ENCODE measurements at regions not wholly inside any gene's neighbourhood (a gene's known extent, or its start where the extent isn't known, plus 50 kb on each side); places are given as distances from the start of the nearest gene placed in this dataset.

DNA sequence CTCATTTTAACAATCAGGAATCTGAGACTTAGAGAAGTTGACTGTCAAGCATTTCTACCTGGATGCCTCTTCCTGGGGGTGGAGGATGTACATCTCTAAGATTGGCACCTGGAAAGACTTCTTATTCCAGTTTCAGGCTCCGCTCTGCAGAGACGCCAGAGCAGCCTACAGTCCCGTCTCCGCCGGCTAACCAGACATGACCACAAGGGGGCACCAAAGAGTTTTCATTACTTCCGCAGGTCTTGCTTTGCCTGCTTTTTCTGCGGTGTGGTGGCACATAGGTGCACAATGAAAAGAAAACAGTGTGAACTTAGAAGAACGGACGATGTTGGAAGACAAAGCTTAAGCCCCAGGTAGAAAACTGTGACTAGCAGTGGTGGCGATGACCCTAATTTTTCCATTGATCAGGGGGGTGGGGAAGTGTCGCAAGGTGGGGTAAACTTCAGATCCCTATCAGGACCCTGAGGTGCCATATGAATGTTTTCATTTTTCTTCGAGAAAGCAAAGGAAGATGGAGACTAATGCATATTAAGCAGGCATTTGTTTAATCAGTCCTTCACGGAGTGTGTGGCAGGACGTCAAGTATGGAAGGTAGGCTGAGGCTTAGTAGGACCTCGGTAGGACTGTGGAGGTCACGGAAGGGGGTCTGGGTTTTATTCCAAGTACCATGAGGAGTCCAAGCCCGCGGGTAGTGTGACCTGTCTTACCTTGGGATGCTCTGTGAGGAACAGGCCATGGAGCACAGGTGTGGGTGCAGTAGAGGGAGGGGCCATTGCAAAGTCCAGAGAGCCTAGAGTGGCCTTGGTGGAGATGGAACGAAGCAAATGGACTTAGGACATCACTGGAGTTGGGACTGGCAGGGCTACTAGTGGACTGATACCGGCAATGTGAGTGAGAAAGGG lies 60.1 kb upstream of the SORCS3 start (continued):
- TF ChIP-seq, protein P1, sequence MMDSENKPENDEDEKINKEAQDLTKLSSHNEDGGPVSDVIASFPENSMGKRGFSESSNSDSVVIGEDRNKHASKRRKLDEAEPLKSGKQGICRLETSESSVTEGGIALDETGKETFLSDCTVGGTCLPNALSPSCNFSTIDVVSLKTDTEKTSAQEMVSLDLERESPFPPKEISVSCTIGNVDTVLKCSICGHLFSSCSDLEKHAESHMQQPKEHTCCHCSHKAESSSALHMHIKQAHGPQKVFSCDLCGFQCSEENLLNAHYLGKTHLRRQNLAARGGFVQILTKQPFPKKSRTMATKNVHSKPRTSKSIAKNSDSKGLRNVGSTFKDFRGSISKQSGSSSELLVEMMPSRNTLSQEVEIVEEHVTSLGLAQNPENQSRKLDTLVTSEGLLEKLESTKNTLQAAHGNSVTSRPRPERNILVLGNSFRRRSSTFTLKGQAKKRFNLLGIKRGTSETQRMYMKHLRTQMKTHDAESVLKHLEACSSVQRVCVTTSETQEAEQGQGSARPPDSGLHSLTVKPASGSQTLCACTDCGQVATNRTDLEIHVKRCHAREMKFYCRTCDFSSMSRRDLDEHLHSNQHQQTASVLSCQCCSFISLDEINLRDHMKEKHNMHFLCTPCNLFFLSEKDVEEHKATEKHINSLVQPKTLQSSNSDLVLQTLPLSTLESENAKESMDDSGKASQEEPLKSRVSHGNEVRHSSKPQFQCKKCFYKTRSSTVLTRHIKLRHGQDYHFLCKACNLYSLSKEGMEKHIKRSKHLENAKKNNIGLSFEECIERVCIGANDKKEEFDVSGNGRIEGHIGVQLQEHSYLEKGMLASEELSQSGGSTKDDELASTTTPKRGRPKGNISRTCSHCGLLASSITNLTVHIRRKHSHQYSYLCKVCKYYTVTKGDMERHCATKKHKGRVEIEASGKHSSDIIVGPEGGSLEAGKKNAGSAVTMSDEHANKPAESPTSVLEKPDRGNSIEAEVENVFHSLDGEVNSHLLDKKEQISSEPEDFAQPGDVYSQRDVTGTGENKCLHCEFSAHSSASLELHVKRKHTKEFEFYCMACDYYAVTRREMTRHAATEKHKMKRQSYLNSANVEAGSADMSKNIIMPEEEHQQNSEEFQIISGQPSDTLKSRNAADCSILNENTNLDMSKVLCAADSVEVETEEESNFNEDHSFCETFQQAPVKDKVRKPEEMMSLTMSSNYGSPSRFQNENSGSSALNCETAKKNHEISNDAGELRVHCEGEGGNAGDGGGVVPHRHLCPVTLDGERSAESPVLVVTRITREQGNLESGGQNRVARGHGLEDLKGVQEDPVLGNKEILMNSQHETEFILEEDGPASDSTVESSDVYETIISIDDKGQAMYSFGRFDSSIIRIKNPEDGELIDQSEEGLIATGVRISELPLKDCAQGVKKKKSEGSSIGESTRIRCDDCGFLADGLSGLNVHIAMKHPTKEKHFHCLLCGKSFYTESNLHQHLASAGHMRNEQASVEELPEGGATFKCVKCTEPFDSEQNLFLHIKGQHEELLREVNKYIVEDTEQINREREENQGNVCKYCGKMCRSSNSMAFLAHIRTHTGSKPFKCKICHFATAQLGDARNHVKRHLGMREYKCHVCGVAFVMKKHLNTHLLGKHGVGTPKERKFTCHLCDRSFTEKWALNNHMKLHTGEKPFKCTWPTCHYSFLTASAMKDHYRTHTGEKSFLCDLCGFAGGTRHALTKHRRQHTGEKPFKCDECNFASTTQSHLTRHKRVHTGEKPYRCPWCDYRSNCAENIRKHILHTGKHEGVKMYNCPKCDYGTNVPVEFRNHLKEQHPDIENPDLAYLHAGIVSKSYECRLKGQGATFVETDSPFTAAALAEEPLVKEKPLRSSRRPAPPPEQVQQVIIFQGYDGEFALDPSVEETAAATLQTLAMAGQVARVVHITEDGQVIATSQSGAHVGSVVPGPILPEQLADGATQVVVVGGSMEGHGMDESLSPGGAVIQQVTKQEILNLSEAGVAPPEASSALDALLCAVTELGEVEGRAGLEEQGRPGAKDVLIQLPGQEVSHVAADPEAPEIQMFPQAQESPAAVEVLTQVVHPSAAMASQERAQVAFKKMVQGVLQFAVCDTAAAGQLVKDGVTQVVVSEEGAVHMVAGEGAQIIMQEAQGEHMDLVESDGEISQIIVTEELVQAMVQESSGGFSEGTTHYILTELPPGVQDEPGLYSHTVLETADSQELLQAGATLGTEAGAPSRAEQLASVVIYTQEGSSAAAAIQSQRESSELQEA (IDR thresholded peaks at IDR 0.05; ENCODE audit: low read depth) = no peak
- TF ChIP-seq CEBPB (tag; IDR thresholded peaks at IDR 0.05) (peak; percentile 32; the same call in 1 of the 2 replicates), POU5F1 (IDR thresholded peaks at IDR 0.05; ENCODE audit: borderline replicate concordance, low read depth, low read length, partially characterized antibody) (no peak), NR3C1 (CRISPR knock-in tag; IDR thresholded peaks at IDR 0.05) (no peak), PPARD (CRISPR knock-in tag; IDR thresholded peaks at IDR 0.05) (no peak), ARID2 (IDR thresholded peaks at IDR 0.05) (0 out of 2 replicates have a peak, but pooled peaks have one; percentile 12)
- TF ChIP-seq, protein P2, sequence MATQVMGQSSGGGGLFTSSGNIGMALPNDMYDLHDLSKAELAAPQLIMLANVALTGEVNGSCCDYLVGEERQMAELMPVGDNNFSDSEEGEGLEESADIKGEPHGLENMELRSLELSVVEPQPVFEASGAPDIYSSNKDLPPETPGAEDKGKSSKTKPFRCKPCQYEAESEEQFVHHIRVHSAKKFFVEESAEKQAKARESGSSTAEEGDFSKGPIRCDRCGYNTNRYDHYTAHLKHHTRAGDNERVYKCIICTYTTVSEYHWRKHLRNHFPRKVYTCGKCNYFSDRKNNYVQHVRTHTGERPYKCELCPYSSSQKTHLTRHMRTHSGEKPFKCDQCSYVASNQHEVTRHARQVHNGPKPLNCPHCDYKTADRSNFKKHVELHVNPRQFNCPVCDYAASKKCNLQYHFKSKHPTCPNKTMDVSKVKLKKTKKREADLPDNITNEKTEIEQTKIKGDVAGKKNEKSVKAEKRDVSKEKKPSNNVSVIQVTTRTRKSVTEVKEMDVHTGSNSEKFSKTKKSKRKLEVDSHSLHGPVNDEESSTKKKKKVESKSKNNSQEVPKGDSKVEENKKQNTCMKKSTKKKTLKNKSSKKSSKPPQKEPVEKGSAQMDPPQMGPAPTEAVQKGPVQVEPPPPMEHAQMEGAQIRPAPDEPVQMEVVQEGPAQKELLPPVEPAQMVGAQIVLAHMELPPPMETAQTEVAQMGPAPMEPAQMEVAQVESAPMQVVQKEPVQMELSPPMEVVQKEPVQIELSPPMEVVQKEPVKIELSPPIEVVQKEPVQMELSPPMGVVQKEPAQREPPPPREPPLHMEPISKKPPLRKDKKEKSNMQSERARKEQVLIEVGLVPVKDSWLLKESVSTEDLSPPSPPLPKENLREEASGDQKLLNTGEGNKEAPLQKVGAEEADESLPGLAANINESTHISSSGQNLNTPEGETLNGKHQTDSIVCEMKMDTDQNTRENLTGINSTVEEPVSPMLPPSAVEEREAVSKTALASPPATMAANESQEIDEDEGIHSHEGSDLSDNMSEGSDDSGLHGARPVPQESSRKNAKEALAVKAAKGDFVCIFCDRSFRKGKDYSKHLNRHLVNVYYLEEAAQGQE (IDR thresholded peaks at IDR 0.05; ENCODE audit: borderline replicate concordance) = peak; percentile 18; the same call in 1 of the 2 replicates
- TF ChIP-seq, protein P2 (CRISPR knock-in tag; IDR thresholded peaks at IDR 0.05; ENCODE audit: low read depth) = no peak
- TF ChIP-seq, protein P3, sequence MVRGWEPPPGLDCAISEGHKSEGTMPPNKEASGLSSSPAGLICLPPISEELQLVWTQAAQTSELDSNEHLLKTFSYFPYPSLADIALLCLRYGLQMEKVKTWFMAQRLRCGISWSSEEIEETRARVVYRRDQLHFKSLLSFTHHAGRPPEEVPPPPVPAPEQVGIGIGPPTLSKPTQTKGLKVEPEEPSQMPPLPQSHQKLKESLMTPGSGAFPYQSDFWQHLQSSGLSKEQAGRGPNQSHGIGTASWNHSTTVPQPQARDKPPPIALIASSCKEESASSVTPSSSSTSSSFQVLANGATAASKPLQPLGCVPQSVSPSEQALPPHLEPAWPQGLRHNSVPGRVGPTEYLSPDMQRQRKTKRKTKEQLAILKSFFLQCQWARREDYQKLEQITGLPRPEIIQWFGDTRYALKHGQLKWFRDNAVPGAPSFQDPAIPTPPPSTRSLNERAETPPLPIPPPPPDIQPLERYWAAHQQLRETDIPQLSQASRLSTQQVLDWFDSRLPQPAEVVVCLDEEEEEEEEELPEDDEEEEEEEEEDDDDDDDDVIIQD (CRISPR knock-in tag; IDR thresholded peaks at IDR 0.05) = no peak

All from K562 (cell line).